HG03045 (cell line): ENCODE measurements at regions not wholly inside any gene's neighbourhood (a gene's known extent, or its start where the extent isn't known, plus 50 kb on each side); places are given as distances from the start of the nearest gene placed in this dataset.

Experiments used
- ATAC-seq: cut with Tn5 transposase; IDR thresholded peaks from one replicate; pipeline ENCODE4 v1.9.1; 2021; ENCODE audit warnings: mild to moderate bottlenecking, moderate library complexity; ENCODE audit not compliant: unreplicated experiment

GRCh38 chr21:22250355-22250754 is 1252.1 kb downstream of the NCAM2 start:
- no peak for ATAC-seq

GRCh38 chr21:22253761-22254160 is 1255.6 kb downstream of the NCAM2 start:
- ATAC-seq, result no peak

GRCh38 chr21:22258821-22259220 is 1260.6 kb downstream of the NCAM2 start:
- ATAC-seq, result no peak

- ATAC-seq, result no peak
Measured at GRCh38 chr21:22260274-22260673, 1262.1 kb downstream of the NCAM2 start.

GRCh38 chr21:22263890-22264289 is 1265.7 kb downstream of the NCAM2 start:
- ATAC-seq, result no peak

GRCh38 chr21:22277341-22277740 is 1279.1 kb downstream of the NCAM2 start:
- ATAC-seq, result no peak

- no peak for ATAC-seq
Measured at GRCh38 chr21:22278366-22278765, 1280.2 kb downstream of the NCAM2 start.

GRCh38 chr21:22280851-22281250 is 1282.6 kb downstream of the NCAM2 start:
- no peak for ATAC-seq

- ATAC-seq, result no peak
Measured at GRCh38 chr21:22288885-22289499, 1290.8 kb downstream of the NCAM2 start.

- ATAC-seq, result no peak
Measured at GRCh38 chr21:22292144-22292543, 1293.9 kb downstream of the NCAM2 start.

- no peak for ATAC-seq
Measured at GRCh38 chr21:22297575-22297974, 1299.4 kb downstream of the NCAM2 start.

- no peak for ATAC-seq
Measured at GRCh38 chr21:22311741-22312462, 1313.7 kb downstream of the NCAM2 start.

- no peak for ATAC-seq
Measured at GRCh38 chr21:22314963-22315362, 1316.8 kb downstream of the NCAM2 start.

- no peak for ATAC-seq
Measured at GRCh38 chr21:22319435-22319834, 1321.2 kb downstream of the NCAM2 start.

- ATAC-seq, result no peak
Measured at GRCh38 chr21:22342889-22343288, 1344.7 kb downstream of the NCAM2 start.

GRCh38 chr21:22343303-22343702 is 1345.1 kb downstream of the NCAM2 start:
- ATAC-seq, result no peak

GRCh38 chr21:22343721-22344120 is 1345.5 kb downstream of the NCAM2 start:
- ATAC-seq, result no peak

GRCh38 chr21:22345624-22346023 is 1347.4 kb downstream of the NCAM2 start:
- ATAC-seq, result no peak

- ATAC-seq, result no peak
Measured at GRCh38 chr21:22346576-22346975, 1348.4 kb downstream of the NCAM2 start.

GRCh38 chr21:22351076-22351475 is 1352.9 kb downstream of the NCAM2 start:
- no peak for ATAC-seq

- no peak for ATAC-seq
Measured at GRCh38 chr21:22352088-22352487, 1353.9 kb downstream of the NCAM2 start.

- ATAC-seq, result no peak
Measured at GRCh38 chr21:22355949-22356348, 1357.7 kb downstream of the NCAM2 start.

- ATAC-seq, result no peak
Measured at GRCh38 chr21:22356663-22357062, 1358.5 kb downstream of the NCAM2 start.
